Cardiac septum (tissue), 1 donor: ENCODE measurements at regions not wholly inside any gene's neighbourhood (a gene's known extent, or its start where the extent isn't known, plus 50 kb on each side); places are given as distances from the start of the nearest gene placed in this dataset.
"Not testable (repeated sequence)": the region's sequence is repeated elsewhere in the genome, so short reads cannot be mapped to it uniquely, and the experiment has no call there.

Experiments used
- DNase-seq: peaks from one replicate; pipeline ENCODE4 v3.0.0-alpha.2; 2020; ENCODE audit warnings: low spot score
- intact Hi-C: fragments of 100-400 bp; cut with DNase I; formaldehyde crosslinking; loops from one replicate; pipeline ENCODE4 v1.14.0; 2022
- donor health status: DM: no; HTN: no; CAD: no.

DNA sequence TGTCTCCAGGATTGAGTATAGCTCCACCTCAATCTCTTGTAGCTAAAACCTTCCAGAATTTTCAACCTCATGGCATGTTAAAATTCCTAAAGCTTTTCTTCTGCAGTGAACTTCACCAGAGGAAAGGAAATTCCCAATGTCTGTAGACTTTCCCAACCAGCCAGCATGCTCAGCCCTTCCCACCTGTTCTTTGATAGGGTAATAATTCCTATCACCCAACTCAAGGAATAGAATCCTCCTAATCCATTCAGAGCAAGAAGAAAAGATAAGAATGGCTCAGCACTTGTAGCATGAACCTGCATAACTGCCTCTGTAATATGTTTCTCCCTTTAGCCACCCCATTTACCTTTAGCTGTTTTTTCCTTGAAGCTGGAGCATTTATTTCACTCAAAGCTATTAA lies 301.8 kb upstream of the GADL1 start:
- intact Hi-C loops, result no loop called here
- no peak for DNase-seq

DNA sequence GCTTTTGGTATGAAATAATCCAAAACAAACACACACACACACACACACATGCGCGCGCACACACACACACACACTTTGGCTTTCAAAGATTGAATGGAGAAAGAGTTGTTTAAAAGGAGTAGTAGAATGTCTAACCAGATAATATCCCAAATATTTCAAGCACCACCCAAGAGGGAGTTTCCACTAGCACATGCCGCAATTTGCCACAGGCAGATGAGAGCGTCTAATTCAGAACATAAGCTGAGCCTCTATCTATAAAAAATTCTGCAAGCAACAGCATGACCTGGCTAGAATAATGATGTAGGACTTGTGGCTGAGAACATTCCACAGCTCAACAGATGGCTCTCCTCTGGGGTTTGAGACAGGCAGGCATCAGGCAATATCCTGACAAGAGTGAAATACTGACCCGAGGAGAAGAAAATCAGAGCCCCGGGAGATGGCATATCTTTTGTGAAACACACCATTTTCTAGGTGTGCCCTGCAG lies 302.5 kb upstream of the GADL1 start:
- DNase-seq, result no peak

DNA sequence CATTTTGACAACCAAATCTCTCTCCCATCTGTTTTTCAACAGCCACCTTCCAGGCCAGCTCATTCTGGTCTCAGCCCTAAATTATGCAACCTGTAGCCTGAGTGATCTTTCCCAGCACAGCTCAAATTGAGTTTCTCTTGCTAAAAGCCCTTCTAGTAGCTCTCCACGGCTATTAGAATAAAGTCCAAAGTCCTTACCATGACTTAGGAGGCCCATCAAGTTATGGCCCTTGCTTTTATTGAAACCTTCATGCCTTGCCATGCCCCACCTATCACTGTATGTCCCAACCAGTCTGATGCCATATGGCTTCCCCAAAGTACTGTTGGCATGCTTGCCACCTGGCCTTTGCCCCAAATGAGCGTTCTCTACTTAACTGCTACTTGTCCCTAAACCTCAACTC lies 303.5 kb upstream of the GADL1 start:
- intact Hi-C loops, result no loop called here
- no peak for DNase-seq

More for the DNA sequence above, 302.5 kb upstream of the GADL1 start:
- intact Hi-C loops, result no loop called here

DNA sequence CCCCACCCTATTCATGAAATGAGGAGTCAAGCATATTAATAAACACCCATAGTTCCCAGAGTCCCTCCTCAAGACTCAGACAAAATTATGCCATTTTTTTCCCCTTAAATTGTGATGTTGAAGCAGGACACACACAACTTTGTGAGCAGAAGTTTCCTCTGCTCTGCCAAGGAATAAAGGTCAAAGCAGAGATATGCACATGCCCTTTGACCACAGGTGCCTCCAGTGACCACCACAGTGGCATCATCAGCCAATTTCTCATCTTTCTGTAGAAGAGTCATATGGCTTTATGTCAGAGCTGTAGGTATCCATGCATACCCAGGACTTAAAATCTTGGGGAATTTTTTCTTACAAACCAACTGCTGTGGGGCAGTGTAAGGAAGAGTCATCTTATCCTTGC lies 304.4 kb upstream of the GADL1 start:
- intact Hi-C loops, result no loop called here
- no peak for DNase-seq

DNA sequence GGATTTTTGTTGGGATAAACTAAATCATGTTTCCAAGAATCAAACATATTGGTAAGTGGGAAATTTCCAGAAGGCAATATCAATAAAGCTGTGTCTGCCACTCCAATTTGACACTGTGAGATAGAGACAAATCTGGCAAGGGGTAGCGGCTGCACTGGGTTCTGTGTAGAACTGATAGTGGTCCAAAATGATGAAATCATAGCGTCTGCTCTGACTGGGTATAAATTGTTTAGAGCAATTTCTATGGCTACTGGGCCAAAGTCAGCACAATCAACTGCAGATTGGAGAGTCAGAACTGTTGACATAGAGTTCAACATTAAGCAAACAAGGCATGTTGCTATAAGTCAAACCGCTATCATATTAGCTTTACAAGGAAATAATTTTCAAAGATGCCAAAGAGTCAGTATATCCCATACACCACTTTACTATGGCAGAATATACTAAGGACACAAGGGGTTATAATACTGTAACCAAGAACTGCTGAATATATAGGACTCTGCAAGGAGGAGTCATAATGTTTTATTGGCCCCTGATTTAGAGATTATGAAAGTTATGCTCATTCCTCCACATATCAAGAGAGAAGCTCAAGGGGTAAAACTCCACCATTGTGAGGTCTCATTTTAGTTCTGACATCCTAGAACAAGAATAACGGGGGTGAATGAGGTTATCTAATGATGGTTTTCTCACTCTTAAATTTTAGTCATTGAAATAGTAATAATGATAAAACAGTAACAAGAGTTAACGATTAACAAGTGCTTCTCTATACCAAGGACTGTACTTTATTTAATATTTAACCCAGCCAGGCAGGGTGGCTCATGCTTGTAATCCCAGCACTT lies 309.7 kb upstream of the GADL1 start:
- DNase-seq, result no peak
- intact Hi-C loops, result no loop called here

DNA sequence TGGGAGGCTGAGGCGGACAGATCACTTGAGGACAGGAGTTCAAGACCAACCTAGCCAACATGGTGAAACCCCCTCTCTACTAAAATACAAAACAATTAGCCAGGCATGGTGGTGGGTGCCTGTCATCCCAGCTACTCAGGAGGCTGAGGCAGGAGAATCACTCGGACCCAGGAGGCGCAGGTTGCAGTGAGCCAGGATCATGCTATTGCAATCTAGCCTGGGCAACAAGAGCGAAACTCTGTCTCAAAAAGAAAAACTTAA lies 310.3 kb upstream of the GADL1 start:
- DNase-seq, intact Hi-C loops: not testable (repeated sequence)

DNA sequence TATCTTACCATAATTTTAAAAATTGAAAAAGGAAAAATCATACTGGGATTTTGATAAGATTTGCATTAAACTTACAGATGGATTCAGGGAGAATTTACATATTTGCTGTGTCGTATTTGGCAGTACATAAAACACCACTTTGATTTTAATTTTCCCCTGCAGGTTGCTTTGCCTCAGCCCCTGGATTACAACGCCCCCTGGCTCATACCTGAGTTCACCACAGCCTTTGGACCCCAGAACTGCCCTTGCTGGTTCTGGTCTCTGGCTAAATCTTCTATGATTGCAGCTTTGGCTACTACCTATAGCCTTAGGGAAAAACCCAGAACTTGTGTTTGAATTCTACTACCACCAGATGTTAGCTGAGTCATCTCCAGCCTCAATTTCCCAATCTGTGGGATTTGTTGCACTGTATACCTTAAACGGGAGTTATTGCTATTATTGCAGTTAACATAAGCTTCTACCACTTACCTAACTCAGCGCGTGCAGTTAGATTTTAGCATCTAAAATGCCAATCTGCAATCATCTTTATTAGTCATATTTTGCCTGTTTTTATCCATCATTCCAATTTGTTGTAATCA lies 315.7 kb upstream of the GADL1 start:
- DNase-seq, result no peak
- intact Hi-C loops, result no loop called here

DNA sequence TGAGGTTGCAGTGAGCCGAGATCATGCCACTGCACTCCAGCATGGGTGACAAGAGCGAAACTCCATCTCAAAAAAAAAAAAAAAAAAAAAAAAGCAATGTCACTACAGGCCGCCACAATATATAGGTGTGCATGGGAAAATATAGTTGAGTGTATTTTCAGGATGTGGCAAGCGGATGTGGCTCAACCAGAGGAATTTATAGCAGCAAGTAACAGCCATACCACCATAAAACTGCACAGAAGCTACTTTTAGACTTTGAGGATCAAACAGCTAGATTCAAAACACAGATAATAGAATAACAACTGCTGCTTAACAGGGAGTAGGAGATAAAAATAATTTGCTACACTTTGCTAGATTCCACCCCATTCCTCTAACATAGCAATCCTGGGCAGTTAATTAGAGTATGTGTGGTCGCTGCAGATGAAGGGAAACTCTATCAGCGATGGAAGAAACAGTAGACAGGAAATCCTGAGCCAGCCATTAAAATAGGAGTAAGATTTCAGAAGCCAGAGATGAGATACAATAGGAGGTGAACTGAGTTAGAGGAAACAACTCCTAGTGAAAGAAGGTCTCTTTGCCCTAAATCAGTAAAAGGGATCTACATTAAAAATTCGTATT lies 318.7 kb upstream of the STT3B start:
- intact Hi-C loops, result no loop called here
- no peak for DNase-seq

DNA sequence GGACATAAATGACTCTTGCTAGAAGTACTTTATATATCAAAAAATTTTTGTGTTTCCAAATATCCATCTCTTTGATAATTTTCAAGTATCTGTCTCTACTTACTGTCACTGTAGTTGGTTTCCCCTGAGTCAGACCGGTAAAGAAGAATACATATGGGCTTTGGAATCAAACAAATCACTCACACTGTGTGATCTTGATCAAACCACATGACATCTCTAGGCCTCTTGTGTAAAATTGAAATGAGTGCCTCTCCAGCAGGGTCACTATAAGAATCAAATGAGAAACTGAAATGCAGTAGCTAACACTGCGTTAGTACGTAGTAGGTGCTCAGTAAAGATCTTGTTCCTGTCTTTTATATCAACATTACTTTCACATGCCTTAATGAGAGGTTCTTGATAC lies 314.6 kb upstream of the STT3B start:
- intact Hi-C loops, result no loop called here

DNA sequence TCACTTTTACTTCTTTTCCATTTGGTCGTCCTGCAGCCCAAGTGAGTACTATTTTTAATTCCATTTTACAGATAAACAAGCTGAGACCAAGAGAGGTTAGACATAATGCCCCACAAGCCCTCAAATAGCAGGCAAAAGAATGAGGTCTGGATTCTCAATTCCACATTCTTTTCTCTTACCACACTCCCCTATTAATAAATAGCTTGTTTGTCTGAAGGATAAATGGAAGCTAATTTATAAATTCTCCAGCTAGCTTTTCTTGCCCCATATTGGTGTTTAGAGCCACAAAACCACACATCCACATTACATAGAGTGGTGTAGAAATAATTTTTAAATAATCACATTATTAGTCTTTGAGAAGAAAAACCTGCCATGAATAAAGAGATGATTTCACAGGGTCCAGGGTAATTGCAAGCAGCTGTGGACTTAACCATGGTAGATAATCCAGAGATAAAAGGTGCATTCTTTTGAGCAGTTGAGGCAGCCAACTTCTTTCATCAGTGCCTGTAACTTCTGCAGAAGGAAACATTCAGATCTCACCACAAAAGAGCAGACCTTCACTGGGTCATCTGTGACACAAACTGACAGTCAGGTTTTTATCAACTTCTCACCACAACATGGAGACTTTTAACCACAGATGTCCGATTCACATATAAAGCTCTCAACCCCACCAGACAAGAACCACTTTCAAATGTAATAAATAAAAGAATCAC lies 313.4 kb upstream of the STT3B start:
- intact Hi-C loops, result no loop called here
- DNase-seq, result no peak

More for the DNA sequence above, 314.6 kb upstream of the STT3B start:
- DNase-seq, result no peak

DNA sequence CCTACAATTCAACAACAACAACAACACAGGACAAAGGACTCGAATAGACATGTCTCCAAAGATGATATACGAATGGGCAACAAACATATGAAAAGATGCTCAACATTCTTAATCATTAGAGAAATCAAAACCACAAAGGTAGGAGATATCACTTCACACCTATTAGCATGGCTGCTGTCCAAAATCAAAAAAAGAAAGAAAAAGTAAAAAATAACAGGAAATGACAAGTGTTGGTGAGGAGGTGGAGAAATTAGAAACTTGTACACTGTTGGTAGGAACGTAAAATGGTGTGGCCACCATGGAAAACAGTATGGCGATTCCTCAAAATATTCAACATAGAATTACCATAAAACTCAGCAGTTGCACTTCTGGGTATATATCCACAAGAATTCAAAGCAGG lies 312.3 kb upstream of the STT3B start:
- intact Hi-C loops, result no loop called here

DNA sequence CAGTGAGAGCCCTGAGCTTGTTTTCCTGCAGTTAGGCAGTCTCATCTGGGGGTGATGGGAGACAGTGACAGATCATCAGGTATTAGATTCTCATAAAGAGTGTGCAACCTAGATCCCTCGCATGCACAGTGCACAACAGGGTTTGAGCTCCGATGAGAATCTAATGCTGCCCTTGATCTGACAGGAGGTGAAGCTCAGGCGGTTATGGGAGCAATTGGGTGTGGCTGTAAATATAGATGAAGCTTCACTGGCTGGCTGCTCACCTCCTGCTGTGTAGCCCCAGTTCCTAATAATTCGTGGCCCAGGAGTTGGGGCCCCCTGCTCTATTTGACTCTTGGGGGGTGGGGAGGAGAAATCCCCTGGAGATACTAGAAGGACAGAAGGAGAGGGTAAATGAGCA lies 309.4 kb upstream of the STT3B start:
- intact Hi-C loops, result no loop called here
- DNase-seq, result no peak

More for the DNA sequence above, 312.3 kb upstream of the STT3B start:
- no peak for DNase-seq

DNA sequence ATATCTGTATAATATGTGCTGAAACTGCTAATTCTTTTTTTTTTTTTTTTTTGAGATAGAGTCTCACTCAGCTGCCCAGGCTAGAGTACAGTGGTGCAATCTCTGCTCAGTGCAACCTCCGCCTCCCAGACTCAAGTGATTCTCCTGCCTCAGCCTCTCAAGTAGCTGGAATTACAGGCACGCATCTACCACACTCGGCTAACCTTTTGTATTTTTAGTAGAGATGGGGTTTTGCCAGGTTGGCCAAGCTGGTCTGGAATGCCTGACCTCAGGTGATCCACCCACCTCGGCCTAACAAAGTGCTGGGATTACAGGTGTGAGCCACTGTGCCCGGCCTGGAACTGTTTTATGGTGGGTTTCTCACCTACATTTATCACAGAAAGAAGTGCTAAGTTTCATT lies 307.8 kb upstream of the STT3B start:
- no peak for DNase-seq
- intact Hi-C loops, result no loop called here

DNA sequence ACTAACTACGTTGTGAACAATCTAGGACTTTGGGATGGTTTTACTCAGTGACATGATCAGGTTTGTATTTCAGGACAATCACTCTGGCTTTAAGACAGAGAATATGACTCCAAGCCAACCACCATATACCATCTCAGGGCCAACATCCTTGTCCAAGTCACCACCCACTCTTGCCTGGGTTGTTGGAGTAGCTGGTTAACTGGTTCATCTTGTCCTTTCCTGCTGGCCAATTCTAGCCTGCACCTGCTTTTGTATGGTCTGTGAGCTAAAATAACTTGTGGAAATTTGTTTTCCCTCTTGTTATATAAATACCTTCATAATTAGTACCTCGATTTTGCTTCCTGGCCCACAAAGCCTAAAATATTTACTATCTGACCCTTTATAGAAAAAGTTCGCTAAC lies 306.8 kb upstream of the STT3B start:
- no peak for DNase-seq
- intact Hi-C loops, result no loop called here

DNA sequence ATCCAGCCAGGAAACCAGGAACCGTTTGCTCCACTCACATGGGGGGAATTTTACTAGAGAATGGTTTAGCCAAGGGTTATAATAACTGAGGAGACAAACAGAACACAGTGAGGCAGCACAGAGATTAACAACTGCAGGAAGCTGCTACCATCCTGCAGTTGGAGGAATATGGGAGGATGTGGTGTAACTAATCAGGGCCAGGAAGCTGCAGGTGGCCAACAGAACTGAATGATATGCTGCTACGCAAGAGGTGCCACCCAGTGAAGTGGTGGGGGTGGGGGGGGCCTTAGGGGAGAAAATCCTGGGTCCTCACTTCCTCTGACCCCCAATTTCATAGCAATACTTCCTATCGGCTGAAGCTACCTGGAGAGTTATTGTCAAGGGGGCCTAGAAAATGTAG lies 306.4 kb upstream of the STT3B start:
- intact Hi-C loops, result no loop called here
- no peak for DNase-seq

DNA sequence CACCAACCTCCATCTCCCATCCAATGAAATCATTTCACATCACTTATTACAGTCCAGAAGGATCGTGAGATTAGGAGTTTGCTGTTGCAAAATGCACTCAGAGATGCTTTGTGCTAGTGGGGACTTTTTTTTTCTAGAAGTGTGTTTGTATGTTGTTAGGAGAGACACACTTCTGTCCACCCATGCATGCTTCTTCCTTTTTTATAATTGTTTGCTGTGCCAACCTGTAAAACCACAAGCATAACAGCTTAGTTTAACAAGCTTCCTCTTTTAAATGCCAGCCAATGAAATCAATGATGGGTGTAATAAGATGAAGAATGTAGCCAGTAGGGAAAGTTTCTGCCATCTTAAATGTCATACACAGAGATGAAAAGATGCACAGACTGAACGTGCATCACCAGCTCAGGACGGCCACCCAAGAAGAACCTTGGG lies 305.6 kb upstream of the STT3B start:
- DNase-seq, result no peak
- intact Hi-C loops, result no loop called here

DNA sequence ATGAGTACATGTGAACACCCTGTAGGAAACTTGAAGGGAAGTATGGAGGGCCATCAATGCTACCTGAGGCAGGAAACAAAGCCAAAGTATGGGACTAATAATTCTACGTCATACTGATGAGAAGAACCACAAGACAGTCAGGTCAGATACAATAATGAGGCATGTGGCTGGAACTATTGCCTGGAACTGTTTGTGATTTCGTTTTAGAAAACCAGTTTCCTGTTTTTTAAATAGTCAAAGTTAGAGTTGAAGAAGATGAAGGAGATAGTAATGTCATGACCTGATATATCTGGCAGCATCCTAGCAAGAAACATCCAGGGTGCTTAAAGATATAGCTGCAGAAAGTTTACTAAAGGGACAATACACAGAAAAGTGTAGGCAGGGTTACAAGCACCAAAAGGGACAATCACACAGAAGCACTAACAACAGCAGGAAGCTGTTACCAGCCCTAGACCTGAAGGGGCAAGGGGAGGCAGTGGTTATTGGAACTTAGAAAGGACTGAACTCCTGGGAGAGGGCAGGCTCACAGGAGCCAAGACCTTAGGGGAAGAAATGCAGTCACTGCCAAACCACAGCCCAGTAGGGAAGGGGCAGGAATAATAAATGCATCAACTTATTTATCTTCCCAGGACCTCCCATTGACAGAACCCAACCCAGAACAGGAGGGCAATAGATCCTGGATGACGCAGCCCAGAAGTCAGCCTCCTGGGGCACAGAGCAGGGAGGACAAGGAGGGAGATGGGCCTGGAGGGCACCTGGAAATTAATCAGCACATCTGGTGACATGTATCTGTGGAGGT lies 302.1 kb upstream of the STT3B start:
- no peak for DNase-seq
- intact Hi-C loops, result no loop called here

DNA sequence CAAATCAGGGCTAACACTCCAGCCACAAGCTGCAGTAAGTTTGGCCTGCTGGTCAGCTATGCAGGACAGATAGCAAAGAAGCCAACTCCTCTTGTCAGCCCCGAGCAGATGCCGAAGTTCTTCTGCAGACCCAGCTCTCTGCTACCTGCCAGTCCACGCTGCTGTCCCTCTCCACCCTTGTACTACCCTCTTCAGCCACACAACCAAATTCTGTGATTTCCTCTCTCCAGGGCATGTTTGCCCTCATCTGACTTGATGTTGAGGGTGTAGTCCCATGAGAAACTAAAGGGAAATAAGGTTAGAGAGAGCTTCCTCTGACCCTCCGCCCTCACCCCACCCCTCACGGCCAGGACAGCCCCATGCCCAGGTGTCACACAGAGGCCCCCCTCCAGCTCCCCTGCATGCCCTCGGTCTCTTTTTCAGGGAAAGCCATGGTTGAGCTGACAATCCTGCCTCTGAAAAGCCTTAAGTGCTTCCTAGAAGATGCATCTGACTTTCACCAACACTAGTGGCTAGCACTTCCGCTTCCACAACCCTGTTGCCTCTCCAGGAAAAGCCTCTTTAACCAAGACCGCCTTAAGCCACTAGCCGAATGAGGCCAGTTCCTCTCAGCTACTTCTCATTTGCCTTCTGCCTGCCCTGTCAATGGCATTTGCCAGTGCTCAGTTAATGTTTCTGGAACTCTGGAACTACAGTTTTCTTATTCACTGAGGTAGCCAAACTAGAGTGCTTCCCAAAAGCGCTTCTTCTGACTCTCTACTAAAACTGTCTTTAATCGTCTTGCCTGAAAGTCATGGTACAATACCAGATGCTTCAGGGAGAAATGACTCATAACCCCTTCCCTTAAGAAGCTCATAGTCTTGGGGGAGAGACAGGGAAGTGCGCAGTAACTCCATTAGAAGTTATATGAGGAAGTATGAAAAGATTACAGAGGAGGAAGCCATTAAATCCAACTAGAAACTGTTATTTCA lies 300.4 kb upstream of the STT3B start:
- DNase-seq, result peak; percentile 78
- intact Hi-C loops, result no loop called here

DNA sequence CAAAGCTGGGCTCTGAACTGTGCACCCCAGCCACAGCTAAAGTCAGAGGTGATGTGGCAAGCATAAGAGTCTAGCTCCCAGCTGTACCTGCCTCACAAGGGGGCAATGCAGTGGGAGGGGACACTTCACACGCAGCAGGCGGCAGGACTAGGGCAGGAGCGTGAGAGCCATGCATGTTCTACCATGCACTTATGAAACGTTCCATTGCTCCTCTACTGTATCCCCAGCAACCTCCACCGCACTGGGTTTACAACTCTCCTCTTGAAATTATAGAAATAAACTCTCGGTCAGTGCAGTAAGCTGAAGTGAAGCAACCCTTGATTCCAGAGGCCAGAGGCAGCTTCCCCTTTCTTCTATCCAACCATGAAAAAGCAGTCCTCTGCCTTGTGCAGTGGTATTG lies 298.6 kb upstream of the STT3B start:
- no peak for DNase-seq
- intact Hi-C loops, result no loop called here
